AG09319 (cell line): ENCODE measurements at regions not wholly inside any gene's neighbourhood (a gene's known extent, or its start where the extent isn't known, plus 50 kb on each side); places are given as distances from the start of the nearest gene placed in this dataset.

Experiments
- DNase-seq: peaks from one replicate; pipeline ENCODE4 v3.0.0-alpha.2; 2010; ENCODE audit warnings: low read depth; ENCODE audit errors: extremely low read depth
- CTCF ChIP-seq: IDR thresholded peaks from 2 replicates; pipeline ENCODE4 v1.5.1; 2011; ENCODE audit warnings: low read depth, mild to moderate bottlenecking, inconsistent platforms, low read length, moderate library complexity

- no peak for TF ChIP-seq CTCF
- no peak for DNase-seq
Measured at GRCh38 chr10:46234026-46234425, 52.8 kb upstream of the ANTXRL start.

GRCh38 chr10:46234431-46235060 lies 52.3 kb upstream of the ANTXRL start:
- no peak for DNase-seq

DNA sequence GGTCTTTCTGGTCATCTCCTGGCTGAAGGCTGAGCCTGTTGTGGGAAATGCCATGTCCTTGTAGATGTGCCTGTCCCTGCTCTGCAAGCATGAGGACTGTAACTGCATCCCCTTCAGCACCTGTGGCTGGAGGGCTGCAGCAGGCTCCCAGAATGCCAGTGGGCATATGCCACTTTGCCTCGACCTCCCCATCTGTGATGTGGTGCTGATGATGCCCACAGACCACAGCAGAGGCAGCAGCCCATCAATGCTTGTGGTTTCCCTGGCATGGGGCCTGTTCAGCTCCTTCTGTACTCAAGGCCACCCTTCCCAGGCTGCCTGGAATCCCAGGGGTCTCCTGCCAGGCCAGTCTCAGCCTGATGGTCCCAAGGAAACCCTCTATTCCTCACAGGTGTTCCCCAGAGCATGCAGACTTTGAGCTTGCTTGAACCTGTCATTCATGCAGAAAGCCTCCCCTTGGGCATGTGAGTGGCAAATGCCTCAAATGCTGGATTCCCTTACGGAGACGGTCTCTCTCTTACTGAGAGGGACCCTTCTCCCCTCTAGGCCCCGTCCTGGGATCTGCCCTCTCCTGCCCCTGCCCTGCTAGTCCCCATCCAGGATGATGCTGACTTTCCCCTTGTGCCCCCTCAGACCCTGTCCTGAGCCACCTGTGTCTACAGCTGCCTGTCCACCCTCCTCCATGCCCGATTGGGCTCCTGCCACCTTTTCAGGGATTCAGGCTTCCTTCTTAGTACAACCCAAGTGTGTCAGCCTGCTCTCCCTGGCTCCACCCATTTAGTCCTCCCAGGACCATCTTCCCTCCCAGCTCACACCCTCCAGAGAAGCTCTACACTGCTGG lies 50.9 kb upstream of the ANTXRL start:
- TF ChIP-seq CTCF: no peak
- no peak for DNase-seq

More at GRCh38 chr10:46234431-46235060, 52.3 kb upstream of the ANTXRL start:
- TF ChIP-seq CTCF: no peak

GRCh38 chr10:46236546-46236887 lies 50.3 kb upstream of the ANTXRL start:
- no peak for TF ChIP-seq CTCF

DNA sequence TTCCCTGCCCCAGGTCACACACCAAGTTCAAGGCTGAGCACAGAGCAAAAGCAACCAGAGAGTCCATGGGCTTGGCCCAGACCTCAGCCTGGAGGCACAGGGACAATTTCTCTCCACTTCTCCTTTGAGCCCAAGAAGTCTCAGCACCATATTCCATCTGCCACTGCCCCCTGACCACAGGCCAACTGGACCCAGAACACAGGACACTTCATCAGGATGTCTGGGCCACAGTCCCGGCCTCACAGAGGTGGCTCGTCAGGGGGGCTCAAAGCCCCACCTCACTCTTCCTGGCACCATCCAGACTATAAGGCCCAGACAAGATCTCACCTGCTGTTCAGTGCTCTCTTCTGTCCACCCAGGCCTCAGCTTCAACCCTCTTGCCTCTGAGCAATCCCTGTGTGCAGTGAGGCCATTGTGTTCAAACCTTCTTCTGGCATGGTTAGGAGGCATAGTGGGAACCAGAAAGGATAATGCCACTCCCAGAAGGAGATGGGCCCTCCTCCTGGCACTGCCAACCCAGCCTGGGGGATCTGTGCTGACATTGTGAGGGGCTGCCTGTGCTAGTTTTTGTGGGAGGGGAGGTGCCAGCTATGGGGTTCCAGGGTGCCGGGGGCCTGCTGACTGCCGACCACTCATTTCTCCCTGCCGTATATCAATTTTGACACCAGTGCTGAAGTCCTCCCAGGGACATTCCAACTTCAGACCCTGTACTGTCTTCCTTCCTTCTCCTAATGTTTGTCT lies 49.7 kb upstream of the ANTXRL start:
- no peak for DNase-seq
- TF ChIP-seq CTCF: no peak

More at GRCh38 chr10:46236546-46236887, 50.3 kb upstream of the ANTXRL start:
- DNase-seq: no peak
